ENCODE measurements at regions not wholly inside any gene's neighbourhood (a gene's known extent, or its start where the extent isn't known, plus 50 kb on each side); places are given as distances from the start of the nearest gene placed in this dataset.
A peak's percentile ranks its signal among the peaks of the same experiment; 100 is the strongest.

DNA sequence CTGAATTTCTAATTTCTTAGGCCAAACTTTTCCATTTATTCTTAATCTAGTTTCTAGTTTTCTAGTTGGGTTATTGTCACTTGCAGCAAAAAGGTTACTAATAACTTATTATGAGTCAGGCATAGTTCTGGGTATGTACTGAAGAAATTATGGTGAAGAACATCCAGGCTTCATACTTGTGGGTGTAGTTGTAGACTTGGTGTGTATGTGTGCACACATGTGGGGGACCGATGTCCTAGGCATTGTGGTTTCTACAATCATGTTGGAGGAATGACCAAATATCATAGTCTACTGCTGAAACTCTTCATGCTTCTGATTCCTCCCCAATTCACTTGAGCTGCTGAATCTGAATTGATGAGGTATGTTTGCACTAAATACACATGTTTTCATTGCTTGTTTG lies 141.2 kb downstream of the PMAIP1 start:
- no peak overlapping the region for H3K4me3 ChIP-seq (ENCODE audit: low read length)
- DNase-seq (ENCODE audit: low read depth): peak; percentile 90

GRCh38 chr18:60038731-60039130 lies 138.9 kb downstream of the PMAIP1 start:
- DNase-seq (ENCODE audit: low read depth): peak; percentile 77
- H3K4me3 ChIP-seq (ENCODE audit: low read length): no peak overlapping the region
- no peak for TF ChIP-seq CTCF (conservative IDR thresholded peaks at IDR 0.05; ENCODE audit: low read length)

More for the DNA sequence above, 141.2 kb downstream of the PMAIP1 start:
- TF ChIP-seq CTCF (conservative IDR thresholded peaks at IDR 0.05; ENCODE audit: low read length): no peak

DNA sequence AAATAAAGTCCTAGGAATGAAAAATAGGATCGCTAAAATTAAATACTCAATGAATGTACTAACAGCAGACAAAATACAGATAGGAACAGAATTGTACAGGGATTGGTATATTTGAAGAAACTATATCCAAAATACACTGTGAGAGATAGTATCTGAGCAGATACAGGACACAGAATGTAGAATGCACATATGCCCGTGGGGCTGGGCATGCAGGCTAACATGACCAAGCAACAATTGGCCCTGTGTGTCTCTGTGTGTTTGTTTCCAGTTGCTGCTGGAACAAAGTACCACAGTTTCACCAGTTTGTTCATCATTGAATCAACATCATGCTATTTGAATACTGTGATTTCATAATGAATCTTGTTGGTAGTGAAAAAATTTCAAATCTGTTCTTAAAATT lies 127.6 kb downstream of the PMAIP1 start:
- no peak for TF ChIP-seq CTCF (conservative IDR thresholded peaks at IDR 0.05; ENCODE audit: low read length)
- no peak overlapping the region for H3K4me3 ChIP-seq (ENCODE audit: low read length)
- no peak for DNase-seq (ENCODE audit: low read depth)

GRCh38 chr18:60024857-60025256 lies 125.1 kb downstream of the PMAIP1 start:
- no peak for TF ChIP-seq CTCF (conservative IDR thresholded peaks at IDR 0.05; ENCODE audit: low read length)
- no peak for DNase-seq (ENCODE audit: low read depth)
- no peak overlapping the region for H3K4me3 ChIP-seq (ENCODE audit: low read length)

DNA sequence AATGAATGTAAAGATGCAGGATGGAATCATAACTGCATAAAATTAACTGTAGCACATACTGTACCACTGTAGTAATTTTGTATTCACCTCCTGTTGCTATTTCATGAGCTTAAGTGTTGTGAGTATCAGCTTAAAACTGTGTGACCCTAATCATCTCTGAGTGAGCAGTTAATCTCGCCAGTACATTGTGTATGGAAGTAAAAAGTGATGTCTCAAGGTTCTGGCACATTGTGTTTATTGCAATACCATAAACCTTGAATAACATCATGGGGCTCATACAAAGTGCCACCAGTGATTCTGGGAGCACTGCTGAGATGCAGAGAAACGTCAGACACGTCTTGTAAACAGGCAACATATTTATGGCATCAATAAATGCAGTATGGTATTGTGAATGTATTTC lies 124.5 kb downstream of the PMAIP1 start:
- no peak for TF ChIP-seq CTCF (conservative IDR thresholded peaks at IDR 0.05; ENCODE audit: low read length)
- DNase-seq (ENCODE audit: low read depth): no peak
- no peak overlapping the region for H3K4me3 ChIP-seq (ENCODE audit: low read length)

DNA sequence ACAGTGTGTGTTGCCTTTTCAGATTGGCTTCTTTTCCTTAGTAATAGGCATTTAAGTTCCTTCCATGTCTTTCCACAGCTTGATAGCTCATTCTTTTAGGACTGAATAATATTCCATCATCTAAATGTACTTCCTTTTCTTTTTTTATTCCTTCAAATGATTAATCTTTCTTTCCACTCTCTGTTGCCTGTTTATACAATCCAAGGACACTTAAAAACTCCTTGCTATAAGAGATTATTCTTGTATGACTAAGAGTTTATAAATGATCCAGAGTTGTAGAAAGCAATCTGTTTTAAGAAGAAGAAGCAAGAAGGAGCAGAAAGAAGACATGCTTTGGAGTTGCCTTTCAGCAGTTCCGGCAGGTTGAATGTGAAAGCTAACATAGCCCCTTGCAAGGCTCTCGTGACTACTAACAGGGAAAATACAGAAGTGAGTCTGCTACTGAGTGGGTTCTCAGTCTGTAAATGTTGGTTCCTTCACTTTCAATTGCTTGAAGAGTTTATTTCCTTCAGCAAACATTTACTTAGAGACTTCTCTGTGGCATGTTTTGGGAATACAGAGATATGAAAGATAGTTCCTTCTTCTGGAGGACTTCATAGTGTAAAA lies 123.0 kb downstream of the PMAIP1 start:
- TF ChIP-seq CTCF (conservative IDR thresholded peaks at IDR 0.05; ENCODE audit: low read length): no peak

GRCh38 chr18:60021556-60021955 lies 121.8 kb downstream of the PMAIP1 start:
- TF ChIP-seq CTCF (conservative IDR thresholded peaks at IDR 0.05; ENCODE audit: low read length): no peak
- DNase-seq (ENCODE audit: low read depth): no peak
- H3K4me3 ChIP-seq (ENCODE audit: low read length): no peak overlapping the region

More for the DNA sequence above, 123.0 kb downstream of the PMAIP1 start:
- DNase-seq (ENCODE audit: low read depth): peak; percentile 34
- H3K4me3 ChIP-seq (ENCODE audit: low read length): no peak overlapping the region

Data from AG10803 (cell line).